ENCODE measurements at regions not wholly inside any gene's neighbourhood (a gene's known extent, or its start where the extent isn't known, plus 50 kb on each side); places are given as distances from the start of the nearest gene placed in this dataset.

- no peak for DNase-seq
- no peaks in the 10 kb centered on the region for H3K27me3 ChIP-seq (ENCODE audit: insufficient read depth, low read depth, severe bottlenecking)
- TF ChIP-seq, protein P1, sequence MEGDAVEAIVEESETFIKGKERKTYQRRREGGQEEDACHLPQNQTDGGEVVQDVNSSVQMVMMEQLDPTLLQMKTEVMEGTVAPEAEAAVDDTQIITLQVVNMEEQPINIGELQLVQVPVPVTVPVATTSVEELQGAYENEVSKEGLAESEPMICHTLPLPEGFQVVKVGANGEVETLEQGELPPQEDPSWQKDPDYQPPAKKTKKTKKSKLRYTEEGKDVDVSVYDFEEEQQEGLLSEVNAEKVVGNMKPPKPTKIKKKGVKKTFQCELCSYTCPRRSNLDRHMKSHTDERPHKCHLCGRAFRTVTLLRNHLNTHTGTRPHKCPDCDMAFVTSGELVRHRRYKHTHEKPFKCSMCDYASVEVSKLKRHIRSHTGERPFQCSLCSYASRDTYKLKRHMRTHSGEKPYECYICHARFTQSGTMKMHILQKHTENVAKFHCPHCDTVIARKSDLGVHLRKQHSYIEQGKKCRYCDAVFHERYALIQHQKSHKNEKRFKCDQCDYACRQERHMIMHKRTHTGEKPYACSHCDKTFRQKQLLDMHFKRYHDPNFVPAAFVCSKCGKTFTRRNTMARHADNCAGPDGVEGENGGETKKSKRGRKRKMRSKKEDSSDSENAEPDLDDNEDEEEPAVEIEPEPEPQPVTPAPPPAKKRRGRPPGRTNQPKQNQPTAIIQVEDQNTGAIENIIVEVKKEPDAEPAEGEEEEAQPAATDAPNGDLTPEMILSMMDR (IDR thresholded peaks at IDR 0.05; ENCODE audit: low read depth, low read length): no peak
- no peaks in the 10 kb centered on the region for H3K36me3 ChIP-seq
- no peaks in the 10 kb centered on the region for H3K9me3 ChIP-seq (ENCODE audit: severe bottlenecking)
- no peak overlapping the region for H3K27ac ChIP-seq
- no peak overlapping the region for H3K4me3 ChIP-seq (ENCODE audit: low read depth, low read length)
These were observed 76.2 kb upstream of the IRS2 start for GRCh38 chr13:109862627-109863026.

DNA sequence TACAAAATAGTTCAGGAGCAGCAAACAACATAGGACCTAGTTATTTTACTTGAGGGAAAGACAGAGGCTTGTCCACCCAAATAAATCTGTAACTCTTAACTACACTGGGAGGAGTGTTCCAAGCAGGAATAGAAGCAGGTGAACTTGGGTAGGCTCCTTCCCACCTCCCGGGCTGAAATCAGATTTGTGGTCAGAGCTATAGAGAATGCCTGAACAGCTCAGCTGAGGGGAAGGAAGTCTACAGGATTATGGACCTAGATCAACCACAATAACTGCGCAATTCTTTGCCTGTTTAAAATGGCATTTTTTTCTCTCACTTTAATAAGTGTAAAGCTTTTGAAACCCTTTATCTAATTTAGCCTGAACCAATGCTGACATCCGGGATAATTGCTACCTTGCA, 73.5 kb upstream of the IRS2 start:
- no peaks in the 10 kb centered on the region for H3K36me3 ChIP-seq
- no peak for DNase-seq
- H3K27ac ChIP-seq: no peak overlapping the region
- H3K9me3 ChIP-seq (ENCODE audit: severe bottlenecking): no peaks in the 10 kb centered on the region
- H3K4me3 ChIP-seq (ENCODE audit: low read depth, low read length): no peak overlapping the region
- TF ChIP-seq, protein P1 (IDR thresholded peaks at IDR 0.05; ENCODE audit: low read depth, low read length): no peak
- no peaks in the 10 kb centered on the region for H3K27me3 ChIP-seq (ENCODE audit: insufficient read depth, low read depth, severe bottlenecking)

DNA sequence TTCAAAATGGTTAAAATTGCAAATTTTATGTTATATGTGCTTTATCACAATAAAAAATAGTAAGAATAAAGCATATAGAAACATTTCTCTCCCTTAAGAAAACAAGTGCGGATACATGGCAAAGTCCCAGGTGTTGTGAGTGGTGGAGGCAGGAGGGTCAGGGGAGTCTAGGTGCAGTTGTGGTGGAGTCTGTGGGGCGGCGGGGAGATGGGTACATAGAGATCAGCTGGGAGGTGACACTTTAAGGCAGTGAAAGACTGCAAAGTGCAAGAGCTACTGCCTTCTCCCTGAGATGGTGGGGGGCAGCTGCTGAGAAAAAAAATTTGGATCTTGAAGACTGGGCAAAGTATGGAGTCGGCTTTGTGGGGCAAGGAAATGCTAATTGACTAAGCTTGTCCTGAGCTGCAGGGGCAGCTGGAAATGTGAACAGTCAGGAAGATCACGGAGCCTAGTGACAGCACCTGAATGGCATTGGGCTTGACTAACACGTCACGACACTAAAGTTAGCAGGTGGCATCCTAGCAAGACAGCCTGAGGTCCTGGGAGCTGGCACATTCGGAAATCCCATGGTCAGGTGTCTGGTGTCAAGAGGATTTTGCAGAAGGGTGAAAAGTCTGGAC, 72.9 kb upstream of the IRS2 start:
- H3K27ac ChIP-seq: no peak overlapping the region
- H3K27me3 ChIP-seq (ENCODE audit: insufficient read depth, low read depth, severe bottlenecking): no peaks in the 10 kb centered on the region
- TF ChIP-seq, protein P1 (IDR thresholded peaks at IDR 0.05; ENCODE audit: low read depth, low read length): no peak
- no peak overlapping the region for H3K4me3 ChIP-seq (ENCODE audit: low read depth, low read length)
- no peaks in the 10 kb centered on the region for H3K9me3 ChIP-seq (ENCODE audit: severe bottlenecking)
- H3K36me3 ChIP-seq: no peaks in the 10 kb centered on the region
- no peak for DNase-seq

- DNase-seq: no peak
- TF ChIP-seq, protein P1 (IDR thresholded peaks at IDR 0.05; ENCODE audit: low read depth, low read length): no peak
- H3K27ac ChIP-seq: no peak overlapping the region
These were observed 71.9 kb upstream of the IRS2 start for GRCh38 chr13:109858319-109858718.

GRCh38 chr13:109857803-109858202, 71.4 kb upstream of the IRS2 start:
- Histone ChIP-seq H3K36me3 (no peaks in the 10 kb centered on the region), H3K4me3 (ENCODE audit: low read depth, low read length) (no peak overlapping the region), H3K27ac (no peak overlapping the region), H3K9me3 (ENCODE audit: severe bottlenecking) (no peaks in the 10 kb centered on the region), H3K27me3 (ENCODE audit: insufficient read depth, low read depth, severe bottlenecking) (no peaks in the 10 kb centered on the region)
- TF ChIP-seq, protein P1 (IDR thresholded peaks at IDR 0.05; ENCODE audit: low read depth, low read length): no peak
- DNase-seq: no peak

More at GRCh38 chr13:109858319-109858718, 71.9 kb upstream of the IRS2 start:
- no peak overlapping the region for H3K4me3 ChIP-seq (ENCODE audit: low read depth, low read length)
- H3K9me3 ChIP-seq (ENCODE audit: severe bottlenecking): no peaks in the 10 kb centered on the region
- no peaks in the 10 kb centered on the region for H3K36me3 ChIP-seq
- H3K27me3 ChIP-seq (ENCODE audit: insufficient read depth, low read depth, severe bottlenecking): no peaks in the 10 kb centered on the region

DNA sequence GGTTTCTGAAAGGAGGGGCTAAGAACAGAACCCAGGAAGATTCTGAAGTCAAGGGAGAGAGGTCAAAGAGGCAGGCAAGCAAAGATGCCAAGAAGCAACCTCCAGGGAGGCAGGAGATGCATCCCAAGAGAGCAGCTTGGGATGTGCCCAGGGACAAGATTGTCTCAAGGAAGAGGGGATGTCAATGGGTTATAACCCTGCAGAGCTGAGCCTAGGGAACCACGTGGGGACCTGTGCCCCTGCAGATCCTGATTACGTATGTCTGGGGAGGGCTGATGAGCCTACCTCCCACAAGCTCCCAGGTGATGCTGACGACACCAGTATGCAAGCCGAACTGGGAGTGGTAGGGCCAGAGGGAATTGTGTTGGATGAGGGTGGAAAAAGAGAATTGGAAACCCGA, 70.9 kb upstream of the IRS2 start:
- TF ChIP-seq, protein P1 (IDR thresholded peaks at IDR 0.05; ENCODE audit: low read depth, low read length): no peak
- Histone ChIP-seq H3K4me3 (ENCODE audit: low read depth, low read length) (no peak overlapping the region), H3K27ac (no peak overlapping the region), H3K36me3 (no peaks in the 10 kb centered on the region), H3K9me3 (ENCODE audit: severe bottlenecking) (no peaks in the 10 kb centered on the region), H3K27me3 (ENCODE audit: insufficient read depth, low read depth, severe bottlenecking) (no peaks in the 10 kb centered on the region)
- no peak for DNase-seq

All from WERI-Rb-1 (cell line).